Nephron progenitor cell (in vitro differentiated cells): ENCODE measurements at regions not wholly inside any gene's neighbourhood (a gene's known extent, or its start where the extent isn't known, plus 50 kb on each side); places are given as distances from the start of the nearest gene placed in this dataset.

ENCODE experiments used
- DNase-seq: peaks from one replicate; pipeline ENCODE4 v3.0.0; 2021
- H3K27ac Mint-ChIP-seq: 2 replicates; pipeline ENCODE4 v1.8.0; 2021; ENCODE audit warnings: mild to moderate bottlenecking, moderate library complexity, mixed read lengths
- H3K27me3 Mint-ChIP-seq: 2 replicates; pipeline ENCODE4 v1.8.0; 2021; ENCODE audit warnings: mild to moderate bottlenecking, low read depth, mixed read lengths; ENCODE audit not compliant: poor library complexity
- H3K36me3 Mint-ChIP-seq: 2 replicates; pipeline ENCODE4 v1.8.0; 2021; ENCODE audit warnings: low read depth, mixed read lengths
- H3K4me1 Mint-ChIP-seq: 2 replicates; pipeline ENCODE4 v1.8.0; 2021; ENCODE audit warnings: mixed read lengths
- H3K4me3 Mint-ChIP-seq: 2 replicates; pipeline ENCODE4 v1.8.0; 2021; ENCODE audit warnings: mild to moderate bottlenecking, moderate library complexity, mixed read lengths
- H3K9me3 Mint-ChIP-seq: 2 replicates; pipeline ENCODE4 v1.8.0; 2021; ENCODE audit warnings: mild to moderate bottlenecking, moderate library complexity, mixed read lengths
- TF ChIP-seq, protein P1 (sequence below): fragments of 200-600 bp; sonication (generic); IDR thresholded peaks from 2 replicates; pipeline ENCODE4 v1.5.0; 2021; ENCODE audit warnings: antibody characterized with exemption

DNA sequence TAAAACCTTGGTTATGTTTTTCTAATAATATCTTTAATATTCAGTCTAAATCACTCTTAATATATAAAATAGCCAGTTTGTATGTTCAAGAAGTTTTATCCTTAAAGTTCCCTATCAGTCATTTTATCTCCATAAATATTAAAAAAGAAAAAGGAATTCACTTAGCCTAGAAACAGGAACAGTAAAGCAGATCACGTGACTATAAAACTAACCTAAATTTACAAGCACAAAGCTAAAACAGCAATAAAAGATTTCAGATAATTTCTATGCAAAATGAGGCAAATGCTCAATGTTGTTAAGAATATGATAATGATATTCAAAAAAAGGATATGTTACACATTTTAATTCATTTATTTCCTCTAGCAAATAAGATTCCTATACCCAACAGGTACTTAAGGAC lies 57.1 kb upstream of the TNIP3 start:
- TF ChIP-seq, protein P1, sequence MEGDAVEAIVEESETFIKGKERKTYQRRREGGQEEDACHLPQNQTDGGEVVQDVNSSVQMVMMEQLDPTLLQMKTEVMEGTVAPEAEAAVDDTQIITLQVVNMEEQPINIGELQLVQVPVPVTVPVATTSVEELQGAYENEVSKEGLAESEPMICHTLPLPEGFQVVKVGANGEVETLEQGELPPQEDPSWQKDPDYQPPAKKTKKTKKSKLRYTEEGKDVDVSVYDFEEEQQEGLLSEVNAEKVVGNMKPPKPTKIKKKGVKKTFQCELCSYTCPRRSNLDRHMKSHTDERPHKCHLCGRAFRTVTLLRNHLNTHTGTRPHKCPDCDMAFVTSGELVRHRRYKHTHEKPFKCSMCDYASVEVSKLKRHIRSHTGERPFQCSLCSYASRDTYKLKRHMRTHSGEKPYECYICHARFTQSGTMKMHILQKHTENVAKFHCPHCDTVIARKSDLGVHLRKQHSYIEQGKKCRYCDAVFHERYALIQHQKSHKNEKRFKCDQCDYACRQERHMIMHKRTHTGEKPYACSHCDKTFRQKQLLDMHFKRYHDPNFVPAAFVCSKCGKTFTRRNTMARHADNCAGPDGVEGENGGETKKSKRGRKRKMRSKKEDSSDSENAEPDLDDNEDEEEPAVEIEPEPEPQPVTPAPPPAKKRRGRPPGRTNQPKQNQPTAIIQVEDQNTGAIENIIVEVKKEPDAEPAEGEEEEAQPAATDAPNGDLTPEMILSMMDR, result no peak
- no peaks in the 10 kb centered on the region for H3K27me3 Mint-ChIP-seq
- H3K9me3 Mint-ChIP-seq, result no peaks in the 10 kb centered on the region
- no peak overlapping the region for H3K4me3 Mint-ChIP-seq
- H3K27ac Mint-ChIP-seq, result no peak overlapping the region
- no peaks in the 10 kb centered on the region for H3K4me1 Mint-ChIP-seq
- no peak for DNase-seq
- H3K36me3 Mint-ChIP-seq, result no peaks in the 10 kb centered on the region

DNA sequence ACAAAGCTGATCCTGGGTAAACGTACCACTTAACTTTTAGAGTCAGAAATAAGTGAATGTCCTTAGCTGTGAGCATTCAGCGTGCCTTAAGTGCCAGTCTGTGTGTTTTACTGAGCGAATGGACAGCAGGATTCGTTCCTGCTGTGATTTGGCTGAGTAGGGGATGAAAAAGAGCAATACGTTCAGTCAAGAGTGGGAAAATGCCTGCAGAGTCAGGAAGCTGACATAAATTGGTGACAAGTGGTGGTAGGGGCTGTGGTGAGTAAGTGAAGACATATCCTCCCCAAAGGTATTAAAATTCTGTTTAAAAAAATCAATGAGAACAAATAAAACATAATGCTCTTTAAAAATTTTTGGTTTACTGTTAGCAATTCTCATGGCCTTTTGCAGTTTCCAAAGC lies 56.6 kb upstream of the TNIP3 start:
- Mint-ChIP-seq H3K4me1 (no peaks in the 10 kb centered on the region), H3K27ac (no peak overlapping the region)

DNA sequence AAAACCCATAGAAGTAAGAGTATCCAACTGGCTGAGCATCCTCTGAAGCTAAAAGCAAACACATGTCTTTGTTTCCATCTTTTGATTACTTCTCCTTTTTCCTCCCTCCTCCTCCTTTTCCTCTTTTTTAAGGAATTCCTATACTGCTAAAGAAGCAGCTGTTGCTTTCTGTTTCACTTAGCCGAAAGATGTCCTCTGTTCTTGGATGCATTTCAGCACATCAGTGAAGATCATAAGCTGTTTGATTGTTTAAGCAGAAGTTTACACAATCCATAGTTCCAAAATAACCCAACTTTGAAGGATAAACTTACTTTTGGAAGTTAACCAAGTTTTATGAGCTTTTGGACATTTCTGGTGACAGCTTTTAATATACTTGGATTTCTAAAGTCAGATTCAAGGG lies 55.1 kb upstream of the TNIP3 start:
- TF ChIP-seq, protein P1, result no peak
- no peak overlapping the region for H3K4me3 Mint-ChIP-seq
- no peaks in the 10 kb centered on the region for H3K4me1 Mint-ChIP-seq
- no peak for DNase-seq
- H3K27me3 Mint-ChIP-seq, result no peaks in the 10 kb centered on the region
- H3K9me3 Mint-ChIP-seq, result no peaks in the 10 kb centered on the region
- H3K36me3 Mint-ChIP-seq, result no peaks in the 10 kb centered on the region
- H3K27ac Mint-ChIP-seq, result no peak overlapping the region

More for the DNA sequence above, 56.6 kb upstream of the TNIP3 start:
- H3K27me3 Mint-ChIP-seq, result no peaks in the 10 kb centered on the region
- TF ChIP-seq, protein P1, result no peak
- DNase-seq, result no peak
- H3K36me3 Mint-ChIP-seq, result no peaks in the 10 kb centered on the region
- H3K9me3 Mint-ChIP-seq, result no peaks in the 10 kb centered on the region
- no peak overlapping the region for H3K4me3 Mint-ChIP-seq

DNA sequence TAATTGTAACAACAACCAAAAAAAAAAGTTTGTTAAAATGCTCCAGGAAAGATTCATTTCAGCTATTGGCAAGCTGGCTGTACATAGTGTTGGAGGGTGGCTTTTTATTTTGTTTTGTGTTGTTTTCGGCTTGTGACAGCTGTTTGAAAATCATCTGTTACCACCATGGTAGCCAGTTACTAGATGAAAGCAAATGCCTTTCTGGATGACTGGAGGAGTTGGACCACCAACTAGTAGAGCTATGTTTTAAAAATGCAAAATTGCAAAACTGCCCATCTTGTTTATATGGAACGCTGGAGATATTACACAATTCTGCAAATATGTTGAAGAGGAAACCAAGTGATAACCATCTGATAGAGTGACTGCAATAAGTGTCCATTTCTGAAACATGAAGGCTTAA lies 53.2 kb upstream of the TNIP3 start:
- H3K4me1 Mint-ChIP-seq, result no peaks in the 10 kb centered on the region
- no peaks in the 10 kb centered on the region for H3K27me3 Mint-ChIP-seq
- no peak for DNase-seq
- H3K27ac Mint-ChIP-seq, result no peak overlapping the region
- TF ChIP-seq, protein P1, result no peak
- no peak overlapping the region for H3K4me3 Mint-ChIP-seq
- no peaks in the 10 kb centered on the region for H3K9me3 Mint-ChIP-seq
- no peaks in the 10 kb centered on the region for H3K36me3 Mint-ChIP-seq

DNA sequence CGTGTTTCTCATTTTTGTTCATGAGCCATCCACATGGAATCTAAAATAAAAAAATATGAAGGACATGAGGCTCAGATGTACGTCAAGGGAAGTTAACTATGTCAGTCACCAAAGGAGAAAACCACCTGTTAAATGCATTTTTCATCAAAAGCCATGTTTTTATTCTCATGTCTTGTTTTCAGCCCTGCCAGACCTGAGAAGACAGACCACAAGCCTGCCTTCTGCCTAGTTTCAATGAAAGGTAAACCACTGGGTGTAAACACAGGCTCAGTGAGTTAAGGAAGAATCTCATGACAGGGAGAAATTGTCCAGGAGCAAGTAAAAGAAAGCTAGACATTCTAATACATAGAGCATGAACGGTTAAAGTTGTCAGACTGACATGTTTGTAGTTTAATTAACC lies 52.3 kb upstream of the TNIP3 start:
- TF ChIP-seq, protein P1, result no peak
- Mint-ChIP-seq H3K4me3 (no peak overlapping the region), H3K36me3 (no peaks in the 10 kb centered on the region)

DNA sequence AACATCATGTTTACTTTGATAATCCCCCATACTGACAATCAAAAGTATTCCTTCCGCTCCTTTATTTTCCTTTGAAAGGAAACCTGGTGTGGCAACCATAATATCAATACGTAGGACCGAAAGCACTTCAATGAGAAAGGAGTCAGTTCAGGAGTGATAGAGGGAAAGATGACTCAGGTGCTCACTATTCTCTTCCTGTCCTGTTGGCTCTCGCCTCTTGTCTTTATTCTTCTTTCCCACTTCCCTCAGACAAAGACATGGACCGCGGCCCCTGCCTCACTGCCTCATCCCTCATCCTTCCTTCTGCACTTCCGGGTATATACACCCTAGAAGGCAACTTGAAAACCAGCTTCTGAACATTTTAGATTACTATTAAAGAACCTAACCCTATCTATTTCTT lies 49.8 kb upstream of the TNIP3 start:
- DNase-seq, result no peak
- Mint-ChIP-seq H3K4me1 (no peaks in the 10 kb centered on the region), H3K27me3 (no peaks in the 10 kb centered on the region), H3K9me3 (no peaks in the 10 kb centered on the region), H3K36me3 (no peaks in the 10 kb centered on the region), H3K27ac (no peak overlapping the region), H3K4me3 (no peak overlapping the region)
- TF ChIP-seq, protein P1, result no peak

More for the DNA sequence above, 52.3 kb upstream of the TNIP3 start:
- Mint-ChIP-seq H3K4me1 (no peaks in the 10 kb centered on the region), H3K27ac (no peak overlapping the region), H3K9me3 (no peaks in the 10 kb centered on the region), H3K27me3 (no peaks in the 10 kb centered on the region)
- DNase-seq, result no peak
